H1 (cell line): ENCODE measurements at regions not wholly inside any gene's neighbourhood (a gene's known extent, or its start where the extent isn't known, plus 50 kb on each side); places are given as distances from the start of the nearest gene placed in this dataset. TPM values are rescaled to one million over a fixed set of nuclear protein-coding genes. Genes with fewer than 3 reads are reported as not detected.

ENCODE experiments used
- small RNA-seq: library from polyadenylated mRNA; stranded (forward); fragments of <200 nt; extraction: miRNeasy Mini kit (QIAGEN cat#:217004); gene quantifications from one replicate; pipeline ENCODE3, GENCODE V24; 2013; ENCODE audit not compliant: insufficient read depth

Small RNA genes lying in the stretch of these regions (small RNA-seq; reads per million reads assigned to genes)
- gene RNU6-452P (not detected), gene RNU6-666P (not detected), gene TRIAP1P1 (not detected)
